Cardiac fibroblast (primary cell): ENCODE measurements at regions not wholly inside any gene's neighbourhood (a gene's known extent, or its start where the extent isn't known, plus 50 kb on each side); places are given as distances from the start of the nearest gene placed in this dataset.

ENCODE experiments used
- DNase-seq, 2 donors: peaks; one replicate each; pipeline versions ENCODE4 v3.0.0 to v3.0.0-alpha.2; 2010; ENCODE audit warnings: low read depth in 2 of 2
- H3K4me3 ChIP-seq, 2 donors: replicated peaks in 1 of 2; 1 replicate in 1 of 2; 2 replicates in 1 of 2; pipeline ENCODE4 v1.5.1; 2011; ENCODE audit warnings: low read depth in 2 of 2, low read length in 2 of 2, mild to moderate bottlenecking in 2 of 2, moderate library complexity in 1 of 2
- TF ChIP-seq, protein P1 (sequence below): IDR thresholded peaks from one replicate; pipeline ENCODE4 v1.5.1; 2011; ENCODE audit warnings: low read depth, mild to moderate bottlenecking, low read length, inconsistent platforms

DNA sequence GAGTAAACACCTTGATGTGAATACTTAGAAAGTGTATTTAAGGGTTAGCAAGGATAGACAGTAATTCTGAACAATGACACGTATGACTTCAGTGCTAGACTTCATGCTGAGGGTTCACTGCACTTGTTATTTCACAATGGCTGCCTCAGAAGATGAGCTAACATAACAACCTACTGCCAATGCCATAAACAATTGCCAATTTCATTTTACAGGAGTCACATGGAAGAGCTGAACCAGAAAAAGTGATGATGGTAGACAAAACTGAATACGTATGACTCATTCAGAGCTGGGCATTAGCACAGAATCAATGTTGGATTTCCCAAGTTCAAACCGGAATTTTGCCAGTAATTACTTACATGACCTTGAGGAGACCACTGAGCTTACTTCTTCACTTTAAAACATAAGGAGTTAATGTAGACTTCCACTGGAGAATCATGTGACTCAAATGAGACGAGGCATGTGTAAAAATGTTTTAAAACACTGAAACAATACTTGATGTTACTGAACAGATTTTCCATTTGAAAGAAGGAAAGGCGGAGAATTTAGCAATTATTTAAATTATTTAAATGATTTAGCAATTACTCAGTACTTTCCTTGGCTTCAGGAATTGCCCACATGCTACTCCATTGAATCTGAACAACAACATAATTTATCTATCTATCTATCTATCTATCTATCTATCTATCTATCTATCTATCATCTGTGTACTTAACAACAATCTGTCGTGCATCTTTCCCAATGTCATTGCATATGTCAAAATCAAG, 868.5 kb upstream of the SLIT2 start:
- DNase-seq, result peak; percentile 29 to 63
- H3K4me3 ChIP-seq, result no peak overlapping the region
- TF ChIP-seq, protein P1, sequence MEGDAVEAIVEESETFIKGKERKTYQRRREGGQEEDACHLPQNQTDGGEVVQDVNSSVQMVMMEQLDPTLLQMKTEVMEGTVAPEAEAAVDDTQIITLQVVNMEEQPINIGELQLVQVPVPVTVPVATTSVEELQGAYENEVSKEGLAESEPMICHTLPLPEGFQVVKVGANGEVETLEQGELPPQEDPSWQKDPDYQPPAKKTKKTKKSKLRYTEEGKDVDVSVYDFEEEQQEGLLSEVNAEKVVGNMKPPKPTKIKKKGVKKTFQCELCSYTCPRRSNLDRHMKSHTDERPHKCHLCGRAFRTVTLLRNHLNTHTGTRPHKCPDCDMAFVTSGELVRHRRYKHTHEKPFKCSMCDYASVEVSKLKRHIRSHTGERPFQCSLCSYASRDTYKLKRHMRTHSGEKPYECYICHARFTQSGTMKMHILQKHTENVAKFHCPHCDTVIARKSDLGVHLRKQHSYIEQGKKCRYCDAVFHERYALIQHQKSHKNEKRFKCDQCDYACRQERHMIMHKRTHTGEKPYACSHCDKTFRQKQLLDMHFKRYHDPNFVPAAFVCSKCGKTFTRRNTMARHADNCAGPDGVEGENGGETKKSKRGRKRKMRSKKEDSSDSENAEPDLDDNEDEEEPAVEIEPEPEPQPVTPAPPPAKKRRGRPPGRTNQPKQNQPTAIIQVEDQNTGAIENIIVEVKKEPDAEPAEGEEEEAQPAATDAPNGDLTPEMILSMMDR, result no peak

DNA sequence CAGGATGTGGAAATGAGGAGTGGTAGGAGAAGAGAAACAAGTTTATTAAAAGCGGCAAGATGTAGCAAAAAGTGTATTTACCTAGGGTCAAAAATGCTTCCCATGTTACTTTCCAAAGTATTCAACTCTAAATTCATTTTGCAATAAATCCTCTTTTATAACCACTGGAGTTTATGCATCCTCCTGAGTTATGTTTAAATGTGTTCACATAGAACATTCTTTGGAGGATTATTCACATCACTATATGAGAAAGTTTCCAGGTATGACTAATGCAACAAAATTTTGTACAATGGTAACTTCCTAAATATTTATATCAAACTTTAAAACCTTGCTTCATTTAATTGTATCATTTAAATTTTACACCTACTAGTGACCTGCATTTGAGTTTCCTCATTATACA, 870.6 kb upstream of the SLIT2 start:
- DNase-seq, result peak; percentile 51 to 82
- no peak overlapping the region for H3K4me3 ChIP-seq
- TF ChIP-seq, protein P1, result no peak

DNA sequence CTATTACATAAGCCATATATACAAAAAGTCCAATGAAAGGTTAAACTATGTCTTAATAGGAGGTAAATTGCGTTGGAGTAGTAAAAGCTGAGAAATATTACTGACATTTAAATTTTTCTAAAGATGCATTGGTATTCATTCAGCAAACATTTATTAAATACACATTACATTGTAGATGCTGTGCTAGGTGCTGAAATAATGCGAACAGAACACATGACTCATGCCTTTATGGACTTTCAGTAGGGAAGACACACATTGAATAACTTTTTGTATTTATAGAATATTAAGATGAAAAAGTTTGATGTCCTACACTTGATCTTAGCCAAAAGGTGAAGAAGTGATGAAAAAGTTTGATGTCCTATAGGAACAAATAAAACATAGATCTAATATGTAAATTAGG, 871.1 kb upstream of the SLIT2 start:
- peak in 1 of 2 donors; percentile 70 for DNase-seq
- TF ChIP-seq, protein P1, result no peak
- H3K4me3 ChIP-seq, result no peak overlapping the region

DNA sequence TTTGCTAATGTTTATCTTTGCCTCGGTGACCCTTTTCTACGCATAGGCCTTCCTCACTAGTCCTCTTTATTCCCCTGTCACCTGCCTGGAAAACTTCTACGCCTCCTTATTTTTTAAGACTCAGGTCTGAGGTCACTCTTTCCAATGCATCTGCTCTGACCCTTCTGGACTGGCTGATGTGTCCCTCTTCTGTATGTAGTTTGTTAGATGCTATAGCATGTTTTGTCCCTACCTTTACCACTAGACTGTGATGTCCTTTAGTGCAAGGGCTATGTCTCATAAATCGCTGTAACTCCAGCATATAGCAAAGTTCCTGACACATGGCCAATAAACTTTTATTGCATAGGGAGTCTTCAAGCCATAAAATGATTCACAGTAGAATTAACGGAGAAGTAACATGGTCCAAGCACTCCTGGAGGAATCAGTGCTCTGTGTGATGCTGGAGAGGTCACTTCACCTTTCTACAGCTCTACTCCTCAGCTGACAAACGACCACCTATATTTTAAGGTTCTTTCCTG, 872.5 kb upstream of the SLIT2 start:
- DNase-seq, result no peak

DNA sequence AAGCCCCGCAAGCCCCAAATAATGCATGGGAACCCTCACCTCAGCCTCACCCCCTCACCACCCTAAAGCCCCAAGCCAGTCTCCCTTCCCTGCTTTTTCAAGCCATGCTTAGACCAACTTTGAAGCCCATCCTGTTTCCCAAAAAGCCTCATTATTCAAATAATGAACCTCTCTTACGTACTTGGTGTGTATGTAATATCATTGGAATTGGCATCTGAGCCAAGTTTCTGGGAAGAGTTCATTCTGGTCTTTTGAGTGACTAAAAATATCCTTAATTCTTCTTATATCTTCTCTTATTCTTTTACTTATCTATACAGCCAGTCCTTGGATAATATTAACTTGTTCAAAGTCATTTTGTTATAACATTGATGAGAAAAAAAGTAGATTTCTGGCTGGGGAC, 875.8 kb upstream of the SLIT2 start:
- no peak overlapping the region for H3K4me3 ChIP-seq
- peak; percentile 22 to 52 for DNase-seq
- TF ChIP-seq, protein P1, result no peak

More for the DNA sequence above, 872.5 kb upstream of the SLIT2 start:
- TF ChIP-seq, protein P1, result no peak
- no peak overlapping the region for H3K4me3 ChIP-seq

DNA sequence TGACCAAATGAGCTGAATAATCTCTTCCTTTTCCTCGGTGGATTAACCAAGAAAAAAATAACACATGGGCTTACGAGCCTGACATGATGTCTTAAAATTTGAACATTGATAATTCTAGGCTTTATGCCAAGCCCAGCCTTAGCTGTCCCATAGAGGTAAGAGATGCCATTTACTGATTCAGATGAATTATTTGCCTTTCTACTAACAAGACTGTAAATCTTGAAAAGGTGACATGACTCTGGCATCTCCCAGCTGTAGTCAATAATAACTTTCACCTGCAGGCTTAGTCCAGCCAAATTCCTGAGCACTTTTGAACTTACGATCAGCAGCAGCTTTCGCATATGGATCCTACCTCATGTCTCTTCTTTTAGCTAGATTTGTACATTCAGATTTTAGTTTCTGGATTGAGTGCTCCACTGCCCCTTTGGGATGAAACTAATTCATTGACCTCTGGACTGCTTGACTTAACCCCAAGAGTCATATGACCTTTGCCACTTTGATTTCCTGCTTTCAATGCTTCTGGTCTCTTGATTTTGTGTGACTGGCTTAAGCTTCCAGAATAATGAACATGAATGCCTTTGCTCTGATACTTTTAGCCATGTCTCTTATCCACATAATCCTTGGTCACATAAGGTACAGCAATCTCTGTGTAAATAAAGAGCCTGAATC, 876.4 kb upstream of the SLIT2 start:
- TF ChIP-seq, protein P1, result no peak
- no peak overlapping the region for H3K4me3 ChIP-seq
- no peak for DNase-seq
